ENCODE measurements at regions not wholly inside any gene's neighbourhood (a gene's known extent, or its start where the extent isn't known, plus 50 kb on each side); places are given as distances from the start of the nearest gene placed in this dataset.

DNA sequence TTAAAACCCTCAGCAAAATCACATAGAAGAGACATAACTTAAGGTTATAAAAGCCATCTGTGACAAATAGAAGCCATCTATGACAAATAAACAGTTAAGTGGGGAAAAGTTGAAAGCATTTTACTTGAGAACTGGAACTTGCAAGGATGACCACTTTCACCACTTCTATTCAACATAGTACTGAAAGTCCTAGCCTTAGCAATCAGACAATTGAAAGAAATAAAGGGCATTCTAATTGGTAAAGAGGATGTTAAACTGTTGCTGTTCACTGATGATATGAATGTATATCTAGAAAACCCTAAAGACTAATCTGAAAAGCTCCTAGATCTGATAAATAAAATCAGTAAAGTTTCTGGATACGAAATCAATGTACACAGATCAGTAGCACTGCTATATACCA is 186.9 kb upstream of the SATB1 start:
- no peak for TF ChIP-seq CTCF (IDR thresholded peaks at IDR 0.05; ENCODE audit: control insufficient read depth, extremely low read depth, insufficient read depth)
- DNase-seq (ENCODE audit: low read depth), result no peak
- H3K4me3 ChIP-seq (ENCODE audit: low read depth, low read length), result no peak overlapping the region

GRCh38 chr3:18609187-18609586 is 184.0 kb upstream of the SATB1 start:
- no peak overlapping the region for H3K4me3 ChIP-seq (ENCODE audit: low read depth, low read length)
- TF ChIP-seq CTCF (IDR thresholded peaks at IDR 0.05; ENCODE audit: control insufficient read depth, extremely low read depth, insufficient read depth), result no peak
- no peak for DNase-seq (ENCODE audit: low read depth)

- TF ChIP-seq CTCF (IDR thresholded peaks at IDR 0.05; ENCODE audit: control insufficient read depth, extremely low read depth, insufficient read depth), result no peak
- no peak overlapping the region for H3K4me3 ChIP-seq (ENCODE audit: low read depth, low read length)
- DNase-seq (ENCODE audit: low read depth), result no peak
Observed at GRCh38 chr3:18597919-18598318, 172.8 kb upstream of the SATB1 start.

- no peak overlapping the region for H3K4me3 ChIP-seq (ENCODE audit: low read depth, low read length)
- no peak for TF ChIP-seq CTCF (IDR thresholded peaks at IDR 0.05; ENCODE audit: control insufficient read depth, extremely low read depth, insufficient read depth)
- no peak for DNase-seq (ENCODE audit: low read depth)
Observed at GRCh38 chr3:18593231-18593630, 168.1 kb upstream of the SATB1 start.

DNA sequence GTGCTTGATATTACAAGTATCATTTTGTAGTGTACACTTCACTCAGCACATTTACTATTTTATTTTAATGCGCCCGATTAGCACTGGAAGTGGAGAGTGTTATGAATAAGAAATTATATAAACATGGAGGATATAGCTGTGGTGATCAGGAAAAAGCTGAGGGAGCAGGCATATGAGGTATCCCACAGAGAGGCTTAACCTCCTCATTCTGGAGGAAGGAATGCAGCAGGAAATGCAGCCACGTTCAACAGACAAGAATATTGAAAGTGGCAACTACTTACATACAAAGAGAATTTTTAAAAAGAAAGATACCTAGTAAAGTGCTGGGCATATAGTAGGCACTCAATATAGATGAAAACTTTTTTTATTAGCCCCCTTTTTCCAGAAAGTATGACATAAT is 166.0 kb upstream of the SATB1 start:
- no peak for DNase-seq (ENCODE audit: low read depth)
- no peak for TF ChIP-seq CTCF (IDR thresholded peaks at IDR 0.05; ENCODE audit: control insufficient read depth, extremely low read depth, insufficient read depth)
- H3K4me3 ChIP-seq (ENCODE audit: low read depth, low read length), result no peak overlapping the region

GRCh38 chr3:18586076-18586475 is 160.9 kb upstream of the SATB1 start:
- TF ChIP-seq CTCF (IDR thresholded peaks at IDR 0.05; ENCODE audit: control insufficient read depth, extremely low read depth, insufficient read depth), result no peak
- DNase-seq (ENCODE audit: low read depth), result no peak
- H3K4me3 ChIP-seq (ENCODE audit: low read depth, low read length), result no peak overlapping the region

Data from LNCaP clone FGC (cell line).